ENCODE measurements at regions not wholly inside any gene's neighbourhood (a gene's known extent, or its start where the extent isn't known, plus 50 kb on each side); places are given as distances from the start of the nearest gene placed in this dataset.

DNA sequence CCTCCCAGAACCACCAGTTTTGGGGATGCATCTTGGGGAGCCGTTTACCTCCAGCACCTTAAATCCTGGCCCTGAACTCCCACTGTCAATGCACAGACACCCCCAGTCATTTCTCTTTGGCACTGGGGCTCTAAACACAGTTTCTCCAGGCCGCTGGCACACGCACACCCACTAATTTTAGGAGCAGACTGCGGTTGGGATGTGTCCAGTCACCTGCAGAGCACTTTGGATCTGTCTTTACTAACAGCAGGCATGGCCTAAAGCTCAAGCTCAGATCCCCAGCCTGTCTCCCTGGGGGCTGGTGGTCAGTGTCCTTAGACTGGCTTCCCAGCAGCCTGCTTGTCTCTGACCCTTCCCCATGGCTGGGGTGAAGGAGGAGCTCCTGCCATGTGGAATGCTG lies 49.9 kb downstream of the SYNE3 start:
- no peak for DNase-seq

DNA sequence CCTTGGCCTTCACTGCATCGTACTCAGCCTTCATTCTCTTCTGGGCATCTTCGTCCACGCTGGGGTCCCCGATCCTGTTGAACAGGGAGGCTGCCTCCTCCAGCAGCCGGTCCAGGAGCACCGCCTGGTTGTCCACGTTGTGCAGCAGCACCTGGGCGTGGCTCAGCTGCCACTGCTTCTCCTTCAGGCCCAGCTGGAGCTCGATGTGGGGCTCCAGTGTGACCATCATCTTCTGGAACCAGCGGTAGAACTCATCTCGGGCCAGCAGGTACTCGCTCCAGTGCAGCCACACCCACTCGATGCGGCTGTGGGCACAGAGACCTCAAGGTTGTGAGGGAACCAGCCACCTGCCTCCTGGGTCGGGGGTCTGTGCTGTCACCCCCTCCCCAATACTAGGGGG lies 50.5 kb downstream of the SYNE3 start:
- DNase-seq: no peak

GRCh38 chr14:95465358-95465757 lies 51.1 kb downstream of the SYNE3 start:
- DNase-seq: no peak

GRCh38 chr14:95464514-95464913 lies 51.9 kb downstream of the SYNE3 start:
- DNase-seq: no peak

DNA sequence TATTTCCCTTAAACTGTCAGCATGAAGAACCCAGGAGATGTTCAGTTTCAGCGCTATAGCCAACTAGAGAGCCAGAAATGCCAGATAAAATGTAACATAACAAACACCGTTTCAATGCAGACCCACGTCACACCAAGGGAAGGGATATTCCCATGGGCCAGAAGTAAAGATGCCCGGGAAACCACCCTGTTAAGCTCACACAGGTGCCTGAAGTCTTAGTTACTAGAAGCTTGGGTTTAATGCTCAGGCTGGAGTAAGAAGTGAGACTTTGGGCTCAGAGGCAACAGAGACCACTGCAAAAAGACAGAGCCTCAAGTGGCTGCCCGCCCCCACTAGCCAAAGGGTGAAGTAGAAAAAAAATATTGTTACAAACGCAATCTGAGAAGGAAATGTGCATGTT lies 52.3 kb downstream of the SYNE3 start:
- no peak for DNase-seq

DNA sequence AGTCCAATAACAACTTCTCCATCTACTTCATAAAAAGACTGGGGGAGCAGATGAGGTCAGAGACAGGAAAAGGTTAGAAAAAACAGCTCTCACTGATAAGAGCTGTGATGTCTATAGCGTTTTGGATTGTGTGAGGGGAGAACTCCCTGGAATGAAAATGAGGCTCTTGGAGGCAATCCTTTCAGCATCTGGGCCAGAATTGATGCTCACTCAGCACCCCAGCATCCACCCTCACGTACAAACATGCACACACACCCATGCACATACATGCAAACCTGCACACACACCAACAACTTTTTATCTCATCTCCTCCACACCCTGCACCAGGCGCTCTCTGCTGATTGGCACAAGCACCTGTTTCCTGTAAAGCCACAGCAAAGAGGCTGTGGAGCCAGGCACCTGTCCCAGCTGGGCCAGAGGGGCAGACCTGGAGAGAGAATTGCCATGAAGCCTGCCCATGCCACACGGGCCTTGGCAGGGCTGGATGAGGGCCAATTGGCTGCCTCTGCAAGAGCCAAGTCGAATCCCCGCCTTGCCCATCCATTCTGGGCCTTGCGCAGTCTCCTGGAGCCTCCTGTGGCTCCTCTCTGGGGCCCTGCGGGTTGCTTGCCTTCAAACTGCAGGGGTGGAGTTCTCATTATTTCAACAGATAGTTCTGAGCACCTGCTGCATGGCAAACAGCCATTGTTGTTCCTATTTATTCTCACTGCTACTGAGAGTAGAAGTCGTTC lies 53.1 kb downstream of the SYNE3 start:
- peak; percentile 88 for DNase-seq

DNA sequence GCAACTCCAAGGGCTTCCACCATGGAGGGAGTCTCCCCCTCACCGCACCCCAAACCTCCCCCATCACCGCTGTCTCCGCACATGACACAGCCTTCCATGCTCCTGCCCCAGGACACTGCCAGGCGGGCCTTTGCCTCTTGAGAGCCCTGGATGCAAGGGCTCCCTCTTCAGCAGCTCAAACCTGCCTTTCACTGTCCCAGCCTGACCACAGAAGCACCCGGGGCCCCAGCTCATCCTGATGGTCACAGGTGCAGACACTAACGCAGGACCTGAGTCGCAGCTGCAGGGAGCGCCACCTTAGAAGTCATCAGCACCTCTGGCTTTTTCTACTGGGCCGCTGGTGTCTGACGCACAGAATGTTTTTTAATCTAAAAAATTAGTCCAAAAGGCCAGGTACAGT lies 54.0 kb downstream of the SYNE3 start:
- DNase-seq: no peak

- DNase-seq: peak; percentile 79
Measured at GRCh38 chr14:95460647-95461478, 55.6 kb downstream of the SYNE3 start.

- DNase-seq: no peak
Measured at GRCh38 chr14:95458906-95459305, 57.5 kb downstream of the SYNE3 start.

- DNase-seq: no peak
Measured at GRCh38 chr14:95458459-95458858, 58.0 kb downstream of the SYNE3 start.

DNA sequence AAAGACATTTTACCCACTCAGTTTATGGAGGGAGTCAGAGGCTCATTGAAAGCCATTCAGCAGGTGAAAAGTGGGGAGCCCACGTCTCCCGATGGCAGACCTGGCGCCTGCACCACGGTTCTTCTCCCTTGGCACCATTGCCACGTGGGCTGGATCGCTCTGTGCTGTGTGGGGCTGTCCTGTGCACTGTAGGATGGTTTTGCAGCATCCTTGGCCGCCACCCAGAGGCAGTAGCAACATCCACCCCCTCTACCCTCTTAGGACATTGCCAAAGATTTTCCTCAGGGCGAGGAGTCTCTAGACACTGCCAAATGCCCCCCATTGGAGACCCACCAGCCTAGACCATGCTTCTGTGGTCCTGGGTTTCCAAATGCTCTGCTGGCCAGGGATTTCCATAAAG lies 60.2 kb downstream of the SYNE3 start:
- DNase-seq: no peak

DNA sequence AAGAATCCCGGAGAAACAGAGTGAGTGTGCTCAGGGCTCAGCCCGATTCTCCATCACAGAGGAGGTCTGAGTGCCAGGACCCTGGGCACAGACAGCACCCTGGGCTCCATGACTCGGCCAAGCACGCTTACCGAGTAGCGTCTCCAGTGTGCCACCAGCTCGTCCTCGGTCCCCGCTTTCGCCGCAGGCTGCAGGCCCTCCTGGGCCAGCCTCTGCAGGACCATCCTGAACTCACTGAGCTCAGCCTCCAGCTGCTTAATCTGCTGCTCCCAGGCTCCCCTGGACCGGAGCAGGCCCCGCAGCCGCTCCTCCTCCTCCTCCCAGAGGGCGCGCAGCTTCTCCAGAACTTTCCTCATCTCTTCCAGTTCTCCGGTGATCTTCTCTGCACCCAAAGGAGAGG lies 61.2 kb downstream of the SYNE3 start:
- no peak for DNase-seq

DNA sequence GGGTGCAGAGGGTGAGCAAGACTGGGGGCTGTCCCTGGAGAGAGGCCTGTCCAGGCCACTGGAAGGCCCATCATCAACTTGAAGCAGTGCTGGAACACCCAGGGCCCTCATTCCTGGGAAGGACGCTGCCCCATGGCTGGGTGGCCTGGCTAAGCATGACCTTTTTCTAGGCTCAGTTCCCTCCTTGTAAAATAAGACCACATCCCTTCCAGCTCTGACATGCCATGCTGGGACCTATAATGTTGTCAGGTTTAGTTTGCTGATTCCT lies 62.8 kb downstream of the SYNE3 start:
- DNase-seq: no peak

- no peak for DNase-seq
Measured at GRCh38 chr14:95452893-95453712, 63.3 kb downstream of the SYNE3 start.

GRCh38 chr14:95452176-95452892 lies 64.1 kb downstream of the SYNE3 start:
- no peak for DNase-seq

GRCh38 chr14:95449131-95449530 lies 67.3 kb downstream of the SYNE3 start:
- no peak for DNase-seq

DNA sequence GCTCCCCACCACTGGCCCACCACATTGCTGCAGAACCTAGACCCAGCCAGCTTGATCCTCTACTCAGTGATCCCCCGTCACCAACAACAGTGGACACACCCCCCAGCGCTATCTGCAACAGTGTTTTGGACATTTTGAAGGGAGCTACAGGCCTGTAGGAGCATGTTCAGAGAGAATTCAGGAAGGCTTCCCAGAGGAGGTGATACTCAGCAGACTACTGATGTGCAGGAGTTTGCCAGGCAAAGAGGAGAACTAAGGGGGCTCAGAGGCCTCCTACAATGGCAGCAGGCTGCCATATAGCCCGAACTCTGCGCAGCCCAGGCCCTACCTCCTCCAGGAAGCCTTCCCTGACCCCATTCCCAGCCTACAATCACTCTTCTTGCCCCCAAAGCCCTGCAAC lies 70.0 kb downstream of the SYNE3 start:
- no peak for DNase-seq

DNA sequence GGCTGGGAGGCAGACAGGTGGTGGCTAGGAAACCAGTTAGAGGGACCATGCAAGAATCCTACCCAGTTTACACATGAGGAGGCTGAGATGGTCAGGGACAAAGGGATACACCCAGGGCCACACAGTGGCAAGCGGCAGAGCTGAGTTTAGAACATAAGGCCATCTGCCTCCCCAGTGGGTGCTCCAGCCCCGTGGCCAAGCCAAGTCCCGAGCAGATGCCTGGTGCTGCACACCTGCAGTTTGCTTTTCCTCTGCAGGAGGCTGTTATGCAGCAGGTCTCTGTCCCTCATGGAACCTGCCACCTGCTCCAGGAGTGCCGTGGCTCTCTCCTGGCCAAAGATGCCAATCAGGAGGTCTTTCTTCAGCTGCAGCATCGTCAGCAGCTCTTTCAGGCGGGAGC lies 70.8 kb downstream of the SYNE3 start:
- no peak for DNase-seq

DNA sequence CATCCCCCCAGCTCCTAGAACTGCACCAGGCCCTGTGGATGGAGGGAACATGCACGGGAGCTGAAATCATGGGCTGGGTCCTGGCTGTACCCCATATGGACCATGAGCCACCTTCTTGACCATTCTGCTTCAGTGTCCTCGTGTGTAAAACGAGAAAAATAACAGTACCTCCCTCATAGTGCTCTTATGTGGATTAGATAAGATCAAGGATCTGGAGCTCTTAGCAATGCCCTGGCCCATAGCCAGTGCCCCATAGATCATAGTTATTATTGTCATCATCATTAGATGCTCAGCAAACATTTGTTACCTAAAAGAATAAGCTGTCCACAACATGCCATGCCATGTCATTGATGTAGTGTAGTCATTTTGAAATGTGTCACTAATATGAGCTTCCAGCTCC lies 71.3 kb downstream of the SYNE3 start:
- DNase-seq: no peak

DNA sequence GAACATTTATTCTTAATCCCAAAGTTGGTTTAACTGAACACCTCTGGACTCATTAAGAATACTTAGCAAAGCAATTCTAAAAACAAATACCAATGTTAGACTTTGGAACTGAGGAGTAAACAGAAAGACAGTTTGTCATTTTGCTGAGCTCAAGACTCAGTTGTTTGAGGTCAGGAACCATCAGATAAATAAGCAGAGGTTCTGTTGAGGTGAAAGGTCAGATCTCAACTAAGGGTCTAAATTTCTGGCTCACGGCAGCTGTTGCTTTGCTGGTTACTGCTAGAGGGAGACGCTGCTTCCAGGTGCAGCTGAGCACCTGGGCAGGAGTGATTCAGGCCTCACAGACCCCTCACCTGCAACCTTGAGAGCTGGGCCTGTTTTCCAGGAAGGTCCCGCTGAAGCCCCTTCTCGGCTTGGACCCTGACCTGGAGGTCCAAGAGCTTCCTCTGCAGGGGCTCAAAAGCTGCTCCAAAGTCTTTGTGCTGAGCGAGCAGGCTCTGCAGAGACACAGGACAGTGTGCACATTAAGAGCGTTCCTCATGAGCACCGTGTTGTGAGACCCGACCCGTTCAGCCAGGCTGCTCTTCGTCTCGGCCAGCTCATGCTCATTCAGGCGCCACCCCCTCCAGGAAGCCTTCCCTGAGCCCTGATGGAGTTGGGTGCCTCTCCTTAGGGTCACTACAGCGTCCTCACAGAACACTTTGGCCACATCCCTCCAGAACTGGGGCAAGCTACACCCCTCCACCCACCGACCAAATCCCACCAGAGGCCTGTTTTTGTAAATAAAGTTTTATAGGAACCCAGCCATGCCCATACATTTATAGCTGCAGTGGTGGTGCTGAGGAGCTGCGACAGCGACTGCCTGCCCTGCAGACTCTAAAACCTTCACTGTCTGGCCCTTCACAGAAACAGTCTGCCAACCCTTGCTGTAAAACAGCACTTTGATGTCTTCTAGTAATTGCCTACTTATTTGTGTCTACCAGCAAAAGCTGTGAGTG lies 72.0 kb downstream of the SYNE3 start:
- DNase-seq: no peak

GRCh38 chr14:95442633-95443021 lies 73.8 kb downstream of the SYNE3 start:
- DNase-seq: peak; percentile 94

Data from tongue (tissue), 1 donor.